Activated T-cell treated with anti-CD3 and anti-CD28 coated beads, Interleukin-2, amount 50 U/mL, for 24 hours (primary cell): ENCODE measurements at regions not wholly inside any gene's neighbourhood (a gene's known extent, or its start where the extent isn't known, plus 50 kb on each side); places are given as distances from the start of the nearest gene placed in this dataset.

Source experiments
- DNase-seq: peaks from one replicate; pipeline ENCODE4 v3.0.0-alpha.2; 2020
- H3K27ac Mint-ChIP-seq: 2 replicates; pipeline ENCODE4 v1.8.0; 2020; ENCODE audit warnings: mild to moderate bottlenecking, mixed read lengths
- H3K27me3 Mint-ChIP-seq: 2 replicates; pipeline ENCODE4 v1.8.0; 2020; ENCODE audit warnings: mixed read lengths
- H3K36me3 Mint-ChIP-seq: 2 replicates; pipeline ENCODE4 v1.8.0; 2020; ENCODE audit warnings: low read depth, mixed read lengths
- H3K4me1 Mint-ChIP-seq: 2 replicates; pipeline ENCODE4 v1.8.0; 2020; ENCODE audit warnings: low read depth, mixed read lengths
- H3K4me3 Mint-ChIP-seq: 2 replicates; pipeline ENCODE4 v1.8.0; 2020; ENCODE audit warnings: mild to moderate bottlenecking, moderate library complexity, mixed read lengths
- H3K9me3 Mint-ChIP-seq: 2 replicates; pipeline ENCODE4 v1.8.0; 2020; ENCODE audit warnings: mixed read lengths

DNA sequence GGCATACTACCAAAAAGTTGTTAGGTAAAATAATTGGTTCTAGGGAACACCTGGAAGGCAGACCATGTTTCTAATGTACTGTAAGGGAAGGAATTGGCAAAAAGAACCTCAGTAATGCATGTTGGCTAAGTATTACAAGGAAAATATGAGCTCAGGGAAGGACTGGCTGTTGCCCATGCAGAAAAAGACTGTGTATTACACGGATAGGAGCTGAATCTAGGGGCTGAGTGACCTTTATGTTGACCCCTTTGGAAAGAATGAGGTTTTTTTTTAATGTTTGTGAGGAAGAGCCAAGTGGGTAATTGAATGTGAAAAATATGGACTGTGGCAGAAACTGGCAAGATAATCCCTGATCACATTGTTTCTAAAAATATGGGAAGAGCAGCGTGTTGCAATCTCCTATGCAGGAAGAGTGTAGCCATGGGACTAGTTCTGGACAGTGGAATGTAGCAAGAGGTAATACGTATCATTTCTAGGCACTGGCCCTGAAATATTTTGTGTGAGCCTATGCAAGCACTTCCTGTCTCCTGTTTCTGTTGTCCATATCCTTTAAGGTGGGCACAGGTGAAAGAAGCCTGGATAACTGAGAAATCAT, 95.1 kb upstream of the CNTNAP4 start:
- Mint-ChIP-seq H3K4me3 (no peak overlapping the region), H3K4me1 (no peaks in the 10 kb centered on the region), H3K36me3 (no peaks in the 10 kb centered on the region), H3K27ac (no peak overlapping the region), H3K27me3 (no peaks in the 10 kb centered on the region), H3K9me3 (peaks cover 19% of the 10 kb centered on the region)
- no peak for DNase-seq

- no peak overlapping the region for H3K27ac Mint-ChIP-seq
Measured at GRCh38 chr16:76183647-76184046, 93.6 kb upstream of the CNTNAP4 start.

GRCh38 chr16:76190057-76190456, 87.1 kb upstream of the CNTNAP4 start:
- no peaks in the 10 kb centered on the region for H3K27me3 Mint-ChIP-seq
- H3K27ac Mint-ChIP-seq: no peak overlapping the region
- H3K36me3 Mint-ChIP-seq: no peaks in the 10 kb centered on the region

More at GRCh38 chr16:76183647-76184046, 93.6 kb upstream of the CNTNAP4 start:
- H3K9me3 Mint-ChIP-seq: peaks cover 30% of the 10 kb centered on the region
- H3K36me3 Mint-ChIP-seq: no peaks in the 10 kb centered on the region
- H3K27me3 Mint-ChIP-seq: no peaks in the 10 kb centered on the region
- no peak for DNase-seq
- H3K4me3 Mint-ChIP-seq: no peak overlapping the region
- H3K4me1 Mint-ChIP-seq: no peaks in the 10 kb centered on the region

GRCh38 chr16:76190480-76190879, 86.7 kb upstream of the CNTNAP4 start:
- no peak overlapping the region for H3K4me3 Mint-ChIP-seq
- H3K4me1 Mint-ChIP-seq: no peaks in the 10 kb centered on the region
- peaks cover 19% of the 10 kb centered on the region for H3K9me3 Mint-ChIP-seq
- no peak overlapping the region for H3K27ac Mint-ChIP-seq
- no peaks in the 10 kb centered on the region for H3K36me3 Mint-ChIP-seq
- DNase-seq: no peak
- no peaks in the 10 kb centered on the region for H3K27me3 Mint-ChIP-seq

More at GRCh38 chr16:76190057-76190456, 87.1 kb upstream of the CNTNAP4 start:
- DNase-seq: no peak
- Mint-ChIP-seq H3K4me3 (no peak overlapping the region), H3K4me1 (no peaks in the 10 kb centered on the region), H3K9me3 (peaks cover 19% of the 10 kb centered on the region)

GRCh38 chr16:76193906-76194615, 83.1 kb upstream of the CNTNAP4 start:
- no peaks in the 10 kb centered on the region for H3K36me3 Mint-ChIP-seq
- H3K9me3 Mint-ChIP-seq: no peaks in the 10 kb centered on the region
- H3K27me3 Mint-ChIP-seq: no peaks in the 10 kb centered on the region
- no peaks in the 10 kb centered on the region for H3K4me1 Mint-ChIP-seq
- no peak overlapping the region for H3K27ac Mint-ChIP-seq
- no peak for DNase-seq
- H3K4me3 Mint-ChIP-seq: no peak overlapping the region

DNA sequence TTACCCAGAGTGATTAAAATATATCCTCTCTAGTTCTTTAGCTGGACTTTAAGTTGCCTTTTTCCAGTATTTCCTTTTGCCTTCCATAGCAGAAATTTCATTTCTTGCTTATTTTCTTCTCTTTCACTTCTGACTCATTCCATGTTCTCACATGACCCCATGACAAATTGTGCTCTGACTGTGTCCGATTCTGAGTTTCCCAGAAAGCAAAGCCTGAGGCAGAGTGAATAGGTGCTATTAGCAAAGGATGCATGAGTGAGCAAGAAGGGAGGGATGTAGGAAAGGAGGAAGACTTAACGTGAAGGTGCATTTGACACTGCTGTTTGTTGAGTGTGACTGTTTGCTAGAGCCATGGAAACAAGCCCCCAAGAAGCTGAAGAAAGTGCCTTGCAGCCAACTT, 82.6 kb upstream of the CNTNAP4 start:
- H3K9me3 Mint-ChIP-seq: no peaks in the 10 kb centered on the region
- H3K4me1 Mint-ChIP-seq: no peaks in the 10 kb centered on the region
- no peak for DNase-seq
- H3K36me3 Mint-ChIP-seq: no peaks in the 10 kb centered on the region
- H3K4me3 Mint-ChIP-seq: no peak overlapping the region
- H3K27ac Mint-ChIP-seq: no peak overlapping the region
- no peaks in the 10 kb centered on the region for H3K27me3 Mint-ChIP-seq

GRCh38 chr16:76195056-76195455, 82.1 kb upstream of the CNTNAP4 start:
- Mint-ChIP-seq H3K27ac (no peak overlapping the region), H3K36me3 (no peaks in the 10 kb centered on the region), H3K9me3 (peaks cover 3% of the 10 kb centered on the region), H3K4me1 (no peaks in the 10 kb centered on the region), H3K27me3 (no peaks in the 10 kb centered on the region), H3K4me3 (no peak overlapping the region)
- DNase-seq: no peak

GRCh38 chr16:76195648-76196047, 81.6 kb upstream of the CNTNAP4 start:
- H3K4me1 Mint-ChIP-seq: no peaks in the 10 kb centered on the region
- H3K4me3 Mint-ChIP-seq: no peak overlapping the region
- no peak for DNase-seq
- peaks cover 3% of the 10 kb centered on the region for H3K9me3 Mint-ChIP-seq
- H3K27me3 Mint-ChIP-seq: no peaks in the 10 kb centered on the region
- H3K36me3 Mint-ChIP-seq: no peaks in the 10 kb centered on the region
- H3K27ac Mint-ChIP-seq: no peak overlapping the region

DNA sequence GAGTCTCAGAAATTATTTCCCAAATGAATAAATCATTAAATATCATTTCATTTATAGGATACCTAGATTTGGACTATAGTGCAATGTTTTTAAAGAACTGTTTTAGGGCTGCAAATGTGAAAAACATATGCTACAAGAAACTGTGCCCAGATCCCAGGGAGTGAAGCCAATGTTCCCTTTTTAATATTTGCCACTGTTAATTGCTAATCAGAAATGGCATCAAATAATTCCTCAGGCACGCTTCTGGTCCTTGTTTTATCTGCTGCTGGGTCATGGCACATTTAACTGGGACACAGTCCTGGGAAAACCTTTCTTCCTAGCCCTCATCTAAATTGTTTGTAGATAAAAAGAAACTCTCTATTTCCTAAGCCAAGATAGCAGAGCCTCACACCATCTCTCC, 79.3 kb upstream of the CNTNAP4 start:
- no peaks in the 10 kb centered on the region for H3K4me1 Mint-ChIP-seq
- no peaks in the 10 kb centered on the region for H3K36me3 Mint-ChIP-seq
- no peak overlapping the region for H3K27ac Mint-ChIP-seq
- peaks cover 7% of the 10 kb centered on the region for H3K9me3 Mint-ChIP-seq
- DNase-seq: no peak
- no peaks in the 10 kb centered on the region for H3K27me3 Mint-ChIP-seq
- no peak overlapping the region for H3K4me3 Mint-ChIP-seq

GRCh38 chr16:76199681-76200220, 77.5 kb upstream of the CNTNAP4 start:
- Mint-ChIP-seq H3K36me3 (no peaks in the 10 kb centered on the region), H3K4me3 (no peak overlapping the region), H3K27ac (no peak overlapping the region), H3K4me1 (no peaks in the 10 kb centered on the region), H3K9me3 (peaks cover 7% of the 10 kb centered on the region), H3K27me3 (no peaks in the 10 kb centered on the region)
- DNase-seq: no peak

GRCh38 chr16:76201385-76201784, 75.8 kb upstream of the CNTNAP4 start:
- Mint-ChIP-seq H3K4me1 (no peaks in the 10 kb centered on the region), H3K9me3 (peaks cover 13% of the 10 kb centered on the region)

DNA sequence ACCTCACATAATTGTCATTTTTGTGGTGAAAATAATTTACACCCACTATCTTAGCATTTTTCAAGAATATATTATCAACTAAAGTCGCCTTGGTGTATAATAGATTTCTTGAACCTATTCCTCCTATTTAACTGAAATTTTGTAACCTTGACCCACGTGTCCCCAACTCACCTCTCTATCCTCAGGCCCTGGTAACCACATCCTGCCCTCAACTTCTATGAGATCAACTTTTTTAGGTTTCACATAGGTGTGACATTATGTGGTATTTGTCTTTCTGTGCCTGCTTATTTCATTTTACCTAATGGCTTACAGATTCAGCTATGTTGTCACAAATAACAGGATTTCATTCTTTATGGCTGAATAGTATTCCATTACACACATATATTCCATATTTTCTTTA, 73.0 kb upstream of the CNTNAP4 start:
- Mint-ChIP-seq H3K36me3 (no peaks in the 10 kb centered on the region), H3K27ac (no peak overlapping the region), H3K4me1 (no peaks in the 10 kb centered on the region), H3K27me3 (no peaks in the 10 kb centered on the region), H3K9me3 (peaks cover 13% of the 10 kb centered on the region), H3K4me3 (no peak overlapping the region)
- no peak for DNase-seq

More at GRCh38 chr16:76201385-76201784, 75.8 kb upstream of the CNTNAP4 start:
- Mint-ChIP-seq H3K27me3 (no peaks in the 10 kb centered on the region), H3K4me3 (no peak overlapping the region), H3K36me3 (no peaks in the 10 kb centered on the region), H3K27ac (no peak overlapping the region)
- no peak for DNase-seq

- peaks cover 9% of the 10 kb centered on the region for H3K9me3 Mint-ChIP-seq
- DNase-seq: no peak
- H3K4me3 Mint-ChIP-seq: no peak overlapping the region
- no peaks in the 10 kb centered on the region for H3K27me3 Mint-ChIP-seq
- H3K4me1 Mint-ChIP-seq: no peaks in the 10 kb centered on the region
- no peaks in the 10 kb centered on the region for H3K36me3 Mint-ChIP-seq
- no peak overlapping the region for H3K27ac Mint-ChIP-seq
Measured at GRCh38 chr16:76207270-76207669, 69.9 kb upstream of the CNTNAP4 start.

DNA sequence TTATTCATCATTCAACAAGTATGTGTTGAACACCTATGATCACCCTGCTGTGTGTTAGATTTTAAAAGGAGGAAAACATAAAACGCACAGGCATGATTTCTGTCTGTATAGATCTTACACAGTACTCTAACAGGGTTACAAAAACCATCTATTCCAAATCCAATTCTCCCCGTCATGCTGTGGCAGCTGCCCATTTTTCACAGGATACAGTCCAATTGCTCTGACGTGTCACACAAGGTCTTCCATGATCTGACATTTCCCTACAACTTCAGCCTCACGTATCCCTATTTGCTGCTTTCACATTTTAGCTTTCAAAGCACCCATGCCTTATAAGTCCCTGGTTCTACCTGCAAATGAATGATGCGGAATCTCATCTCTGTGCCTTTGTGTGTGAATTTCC, 67.0 kb upstream of the CNTNAP4 start:
- Mint-ChIP-seq H3K27me3 (no peaks in the 10 kb centered on the region), H3K4me1 (no peaks in the 10 kb centered on the region), H3K36me3 (no peaks in the 10 kb centered on the region), H3K9me3 (peaks cover 14% of the 10 kb centered on the region), H3K27ac (no peak overlapping the region), H3K4me3 (no peak overlapping the region)
- DNase-seq: no peak

DNA sequence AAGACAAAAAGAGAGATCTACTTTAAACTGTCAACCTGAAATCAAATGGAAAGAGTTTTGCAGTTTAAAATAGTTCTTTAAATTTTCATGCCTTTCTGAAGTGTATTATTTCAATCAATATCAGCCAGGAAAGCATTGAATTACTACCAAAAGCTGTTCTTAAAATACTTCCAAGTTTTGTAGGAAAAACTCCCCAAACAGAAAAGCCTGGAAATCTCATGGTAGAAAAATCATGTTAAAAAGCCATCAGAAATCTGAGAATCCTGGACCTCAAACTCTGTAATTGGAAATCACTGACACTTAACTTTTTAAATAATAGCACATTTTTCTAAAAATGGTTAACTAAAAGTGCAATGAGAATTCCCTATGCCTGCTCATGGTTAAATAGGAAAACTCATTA, 63.3 kb upstream of the CNTNAP4 start:
- Mint-ChIP-seq H3K36me3 (no peaks in the 10 kb centered on the region), H3K27me3 (no peaks in the 10 kb centered on the region), H3K27ac (no peak overlapping the region), H3K4me1 (no peaks in the 10 kb centered on the region), H3K9me3 (peaks cover 9% of the 10 kb centered on the region), H3K4me3 (no peak overlapping the region)
- no peak for DNase-seq
